ENCODE measurements at regions not wholly inside any gene's neighbourhood (a gene's known extent, or its start where the extent isn't known, plus 50 kb on each side); places are given as distances from the start of the nearest gene placed in this dataset.

- no peak for TF ChIP-seq RFX5 (IDR thresholded peaks at IDR 0.05)
Observed at GRCh38 chr3:148229107-148229506, 468.6 kb upstream of the AGTR1 start (continued).

- TF ChIP-seq GATA3 (IDR thresholded peaks at IDR 0.05; ENCODE audit: borderline replicate concordance) (no peak), TP53 (CRISPR knock-in tag; IDR thresholded peaks at IDR 0.05) (no peak), ZNF302 (CRISPR knock-in tag; IDR thresholded peaks at IDR 0.05) (no peak), CHD2 (IDR thresholded peaks at IDR 0.05; ENCODE audit: low read length, partially characterized antibody) (no peak), FOSL2 (IDR thresholded peaks at IDR 0.05) (no peak), FOSL2 (CRISPR knock-in tag; IDR thresholded peaks at IDR 0.05) (no peak), POLR2A (IDR thresholded peaks at IDR 0.05; ENCODE audit: low read length) (no peak), ZC3H11A (IDR thresholded peaks at IDR 0.05) (no peak), RARB (CRISPR knock-in tag; IDR thresholded peaks at IDR 0.05) (no peak), RAD21 (conservative IDR thresholded peaks at IDR 0.05 in 1 of 2, IDR thresholded peaks at IDR 0.05 in 1 of 2) (no peak), PHF8 (IDR thresholded peaks at IDR 0.05; ENCODE audit: borderline replicate concordance, low read depth) (no peak), BHLHE40 (IDR thresholded peaks at IDR 0.05; ENCODE audit: low read depth, low read length) (no peak)
- TF ChIP-seq, protein P1, sequence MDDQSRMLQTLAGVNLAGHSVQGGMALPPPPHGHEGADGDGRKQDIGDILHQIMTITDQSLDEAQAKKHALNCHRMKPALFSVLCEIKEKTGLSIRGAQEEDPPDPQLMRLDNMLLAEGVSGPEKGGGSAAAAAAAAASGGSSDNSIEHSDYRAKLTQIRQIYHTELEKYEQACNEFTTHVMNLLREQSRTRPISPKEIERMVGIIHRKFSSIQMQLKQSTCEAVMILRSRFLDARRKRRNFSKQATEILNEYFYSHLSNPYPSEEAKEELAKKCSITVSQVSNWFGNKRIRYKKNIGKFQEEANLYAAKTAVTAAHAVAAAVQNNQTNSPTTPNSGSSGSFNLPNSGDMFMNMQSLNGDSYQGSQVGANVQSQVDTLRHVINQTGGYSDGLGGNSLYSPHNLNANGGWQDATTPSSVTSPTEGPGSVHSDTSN (IDR thresholded peaks at IDR 0.05): no peak
- Histone ChIP-seq H3K9me3 (no peaks in the 10 kb centered on the region), H3K27ac (no peak overlapping the region), H3K4me2 (no peak overlapping the region), H3K4me1 (no peaks in the 10 kb centered on the region), H3K4me3 (no peak overlapping the region)
- ChIA-PET CTCF (no interaction called here), POLR2A (no interaction called here)
- 13% methylated on average over 2 of the region's 2 CpGs for WGBS (ENCODE audit: missing lambda C conversion rate)
- DNase-seq (ENCODE audit: low read depth in 1 of 2, low spot score in 1 of 2): no peak
- ATAC-seq: no peak
- no peak for FAIRE-seq
Observed at GRCh38 chr3:148230473-148230872, 467.2 kb upstream of the AGTR1 start.

DNA sequence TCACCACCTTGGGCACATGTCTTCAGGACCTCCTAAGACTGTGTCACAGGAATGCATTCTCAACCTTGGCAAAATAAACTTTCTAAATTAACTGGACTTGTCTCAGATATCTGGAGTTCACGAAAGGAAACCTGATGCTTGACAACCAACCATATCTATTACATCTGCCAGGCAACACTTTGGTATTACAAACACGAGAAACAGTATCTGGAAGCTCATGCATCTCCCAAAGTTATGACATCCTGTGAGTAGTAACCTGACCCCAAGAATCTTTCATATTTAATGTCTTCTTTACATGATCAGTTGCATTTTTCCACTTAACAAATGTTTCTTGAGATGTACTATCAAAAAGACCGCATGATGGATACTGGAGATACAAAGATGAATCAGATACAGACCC, 465.3 kb upstream of the AGTR1 start:
- ATAC-seq (no peak), DNase-seq (ENCODE audit: low read depth in 1 of 2, low spot score in 1 of 2) (no peak), FAIRE-seq (no peak)
- 39% methylated on average over 3 of the region's 3 CpGs for WGBS (ENCODE audit: missing lambda C conversion rate)
- POLR2A ChIA-PET: no interaction called here
- CTCF ChIA-PET: interaction anchor here (0.8 kb wide), 1 partner anchor 1457 kb away, joined by 3 read pairs; no protein-coding TSS in a partner anchor
- no peak overlapping the region for H3K4me3 ChIP-seq
- no peaks in the 10 kb centered on the region for H3K9me3 ChIP-seq
- TF ChIP-seq, protein P2, sequence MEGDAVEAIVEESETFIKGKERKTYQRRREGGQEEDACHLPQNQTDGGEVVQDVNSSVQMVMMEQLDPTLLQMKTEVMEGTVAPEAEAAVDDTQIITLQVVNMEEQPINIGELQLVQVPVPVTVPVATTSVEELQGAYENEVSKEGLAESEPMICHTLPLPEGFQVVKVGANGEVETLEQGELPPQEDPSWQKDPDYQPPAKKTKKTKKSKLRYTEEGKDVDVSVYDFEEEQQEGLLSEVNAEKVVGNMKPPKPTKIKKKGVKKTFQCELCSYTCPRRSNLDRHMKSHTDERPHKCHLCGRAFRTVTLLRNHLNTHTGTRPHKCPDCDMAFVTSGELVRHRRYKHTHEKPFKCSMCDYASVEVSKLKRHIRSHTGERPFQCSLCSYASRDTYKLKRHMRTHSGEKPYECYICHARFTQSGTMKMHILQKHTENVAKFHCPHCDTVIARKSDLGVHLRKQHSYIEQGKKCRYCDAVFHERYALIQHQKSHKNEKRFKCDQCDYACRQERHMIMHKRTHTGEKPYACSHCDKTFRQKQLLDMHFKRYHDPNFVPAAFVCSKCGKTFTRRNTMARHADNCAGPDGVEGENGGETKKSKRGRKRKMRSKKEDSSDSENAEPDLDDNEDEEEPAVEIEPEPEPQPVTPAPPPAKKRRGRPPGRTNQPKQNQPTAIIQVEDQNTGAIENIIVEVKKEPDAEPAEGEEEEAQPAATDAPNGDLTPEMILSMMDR (IDR thresholded peaks at IDR 0.05): no peak
- TF ChIP-seq ZC3H11A (IDR thresholded peaks at IDR 0.05) (no peak), TP53 (CRISPR knock-in tag; IDR thresholded peaks at IDR 0.05) (no peak), HEYL (CRISPR knock-in tag; IDR thresholded peaks at IDR 0.05) (no peak), HOXB5 (CRISPR knock-in tag; IDR thresholded peaks at IDR 0.05) (no peak), FOSB (CRISPR knock-in tag; IDR thresholded peaks at IDR 0.05) (no peak), CEBPB (IDR thresholded peaks at IDR 0.05) (no peak), FOSL2 (IDR thresholded peaks at IDR 0.05) (no peak), FOSL2 (CRISPR knock-in tag; IDR thresholded peaks at IDR 0.05) (no peak), ZSCAN20 (CRISPR knock-in tag; IDR thresholded peaks at IDR 0.05) (no peak), MYC (IDR thresholded peaks at IDR 0.05; ENCODE audit: borderline replicate concordance, low read length) (no peak), ZNF302 (CRISPR knock-in tag; IDR thresholded peaks at IDR 0.05) (no peak)
- TF ChIP-seq, protein P3, sequence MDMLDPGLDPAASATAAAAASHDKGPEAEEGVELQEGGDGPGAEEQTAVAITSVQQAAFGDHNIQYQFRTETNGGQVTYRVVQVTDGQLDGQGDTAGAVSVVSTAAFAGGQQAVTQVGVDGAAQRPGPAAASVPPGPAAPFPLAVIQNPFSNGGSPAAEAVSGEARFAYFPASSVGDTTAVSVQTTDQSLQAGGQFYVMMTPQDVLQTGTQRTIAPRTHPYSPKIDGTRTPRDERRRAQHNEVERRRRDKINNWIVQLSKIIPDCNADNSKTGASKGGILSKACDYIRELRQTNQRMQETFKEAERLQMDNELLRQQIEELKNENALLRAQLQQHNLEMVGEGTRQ (IDR thresholded peaks at IDR 0.05): no peak
- TF ChIP-seq, protein P4, sequence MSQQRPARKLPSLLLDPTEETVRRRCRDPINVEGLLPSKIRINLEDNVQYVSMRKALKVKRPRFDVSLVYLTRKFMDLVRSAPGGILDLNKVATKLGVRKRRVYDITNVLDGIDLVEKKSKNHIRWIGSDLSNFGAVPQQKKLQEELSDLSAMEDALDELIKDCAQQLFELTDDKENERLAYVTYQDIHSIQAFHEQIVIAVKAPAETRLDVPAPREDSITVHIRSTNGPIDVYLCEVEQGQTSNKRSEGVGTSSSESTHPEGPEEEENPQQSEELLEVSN (IDR thresholded peaks at IDR 0.05; ENCODE audit: borderline replicate concordance, low read depth): no peak
- TF ChIP-seq, protein P1 (IDR thresholded peaks at IDR 0.05): no peak
- TF ChIP-seq, protein P5, sequence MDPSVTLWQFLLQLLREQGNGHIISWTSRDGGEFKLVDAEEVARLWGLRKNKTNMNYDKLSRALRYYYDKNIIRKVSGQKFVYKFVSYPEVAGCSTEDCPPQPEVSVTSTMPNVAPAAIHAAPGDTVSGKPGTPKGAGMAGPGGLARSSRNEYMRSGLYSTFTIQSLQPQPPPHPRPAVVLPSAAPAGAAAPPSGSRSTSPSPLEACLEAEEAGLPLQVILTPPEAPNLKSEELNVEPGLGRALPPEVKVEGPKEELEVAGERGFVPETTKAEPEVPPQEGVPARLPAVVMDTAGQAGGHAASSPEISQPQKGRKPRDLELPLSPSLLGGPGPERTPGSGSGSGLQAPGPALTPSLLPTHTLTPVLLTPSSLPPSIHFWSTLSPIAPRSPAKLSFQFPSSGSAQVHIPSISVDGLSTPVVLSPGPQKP (IDR thresholded peaks at IDR 0.05; ENCODE audit: low read depth, low read length): no peak
- TF ChIP-seq, protein P6, sequence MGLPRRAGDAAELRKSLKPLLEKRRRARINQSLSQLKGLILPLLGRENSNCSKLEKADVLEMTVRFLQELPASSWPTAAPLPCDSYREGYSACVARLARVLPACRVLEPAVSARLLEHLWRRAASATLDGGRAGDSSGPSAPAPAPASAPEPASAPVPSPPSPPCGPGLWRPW (IDR thresholded peaks at IDR 0.05): no peak
- TF ChIP-seq, protein P7, sequence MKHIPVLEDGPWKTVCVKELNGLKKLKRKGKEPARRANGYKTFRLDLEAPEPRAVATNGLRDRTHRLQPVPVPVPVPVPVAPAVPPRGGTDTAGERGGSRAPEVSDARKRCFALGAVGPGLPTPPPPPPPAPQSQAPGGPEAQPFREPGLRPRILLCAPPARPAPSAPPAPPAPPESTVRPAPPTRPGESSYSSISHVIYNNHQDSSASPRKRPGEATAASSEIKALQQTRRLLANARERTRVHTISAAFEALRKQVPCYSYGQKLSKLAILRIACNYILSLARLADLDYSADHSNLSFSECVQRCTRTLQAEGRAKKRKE (CRISPR knock-in tag; IDR thresholded peaks at IDR 0.05; ENCODE audit: low read depth): no peak
- no peaks in the 10 kb centered on the region for H3K4me1 ChIP-seq
- H3K4me2 ChIP-seq: no peak overlapping the region
- no peak overlapping the region for H3K27ac ChIP-seq
